Bronchial epithelial cell (primary cell): ENCODE measurements at regions not wholly inside any gene's neighbourhood (a gene's known extent, or its start where the extent isn't known, plus 50 kb on each side); places are given as distances from the start of the nearest gene placed in this dataset.

Experiments
- DNase-seq: peaks from one replicate; pipeline ENCODE4 v3.0.0-alpha.2; 2010; ENCODE audit warnings: low read depth
- FAIRE-seq: peaks from 2 replicates; lab custom pipeline; 2011; peaks lifted over from hg19 to GRCh38; lab: Jason Lieb, UNC
- H3K27me3 ChIP-seq: 2 replicates; pipeline ENCODE4 v1.5.1; 2011; ENCODE audit warnings: low read length; ENCODE audit not compliant: control insufficient read depth, insufficient read depth
- H3K36me3 ChIP-seq: 2 replicates; pipeline ENCODE4 v1.5.1; 2011; ENCODE audit warnings: low read length; ENCODE audit not compliant: control insufficient read depth, insufficient read depth
- H3K4me3 ChIP-seq: 2 replicates; pipeline ENCODE4 v1.5.1; 2011; ENCODE audit warnings: mild to moderate bottlenecking, low read depth, low read length, control low read depth
- TF ChIP-seq, protein P1 (sequence below): IDR thresholded peaks from 2 replicates; pipeline ENCODE4 v1.5.1; 2011; ENCODE audit warnings: mild to moderate bottlenecking, moderate library complexity, low read length, control low read depth, inconsistent platforms; ENCODE audit not compliant: insufficient read depth, severe bottlenecking

DNA sequence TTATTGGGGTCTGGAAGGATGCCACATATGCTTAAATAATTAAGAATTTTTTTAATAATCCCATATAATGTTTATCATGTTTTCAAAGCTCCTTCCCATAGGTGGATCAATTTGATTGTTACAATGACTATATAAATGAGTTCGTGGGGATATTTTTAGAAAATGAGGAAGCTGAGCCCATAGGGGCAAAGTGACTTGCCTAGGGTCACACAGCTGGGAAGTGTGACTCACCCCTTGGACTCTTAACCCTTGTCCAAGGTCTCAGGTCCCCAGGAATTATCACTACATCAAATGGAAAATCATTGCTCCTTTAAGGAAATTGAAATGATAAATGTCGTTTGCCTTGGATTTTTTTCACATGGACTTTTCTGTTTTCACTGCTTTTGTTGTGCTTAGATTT, 161.2 kb upstream of the RGMA start:
- FAIRE-seq = no peak

DNA sequence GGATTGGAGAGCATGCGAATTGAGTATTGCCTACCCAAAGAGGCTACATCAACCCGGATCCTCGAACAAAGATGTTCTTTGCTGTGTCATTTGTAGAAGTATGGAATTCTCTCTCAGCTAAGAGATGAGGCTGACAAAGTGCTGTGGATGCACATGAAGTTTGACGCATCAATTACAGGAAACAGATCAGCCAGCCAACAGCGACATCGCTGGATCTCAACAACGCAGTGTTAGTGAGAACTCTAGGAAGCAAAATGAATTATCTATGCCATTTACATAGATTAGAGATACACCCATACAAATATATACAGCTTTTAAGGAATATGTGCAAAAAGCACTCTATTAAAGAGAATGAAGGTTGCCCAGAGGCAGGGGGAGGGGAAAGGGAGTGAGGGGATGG, 160.6 kb upstream of the RGMA start:
- FAIRE-seq = no peak
- H3K4me3 ChIP-seq = no peak overlapping the region
- H3K27me3 ChIP-seq = no peaks in the 10 kb centered on the region
- TF ChIP-seq, protein P1, sequence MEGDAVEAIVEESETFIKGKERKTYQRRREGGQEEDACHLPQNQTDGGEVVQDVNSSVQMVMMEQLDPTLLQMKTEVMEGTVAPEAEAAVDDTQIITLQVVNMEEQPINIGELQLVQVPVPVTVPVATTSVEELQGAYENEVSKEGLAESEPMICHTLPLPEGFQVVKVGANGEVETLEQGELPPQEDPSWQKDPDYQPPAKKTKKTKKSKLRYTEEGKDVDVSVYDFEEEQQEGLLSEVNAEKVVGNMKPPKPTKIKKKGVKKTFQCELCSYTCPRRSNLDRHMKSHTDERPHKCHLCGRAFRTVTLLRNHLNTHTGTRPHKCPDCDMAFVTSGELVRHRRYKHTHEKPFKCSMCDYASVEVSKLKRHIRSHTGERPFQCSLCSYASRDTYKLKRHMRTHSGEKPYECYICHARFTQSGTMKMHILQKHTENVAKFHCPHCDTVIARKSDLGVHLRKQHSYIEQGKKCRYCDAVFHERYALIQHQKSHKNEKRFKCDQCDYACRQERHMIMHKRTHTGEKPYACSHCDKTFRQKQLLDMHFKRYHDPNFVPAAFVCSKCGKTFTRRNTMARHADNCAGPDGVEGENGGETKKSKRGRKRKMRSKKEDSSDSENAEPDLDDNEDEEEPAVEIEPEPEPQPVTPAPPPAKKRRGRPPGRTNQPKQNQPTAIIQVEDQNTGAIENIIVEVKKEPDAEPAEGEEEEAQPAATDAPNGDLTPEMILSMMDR = no peak
- no peaks in the 10 kb centered on the region for H3K36me3 ChIP-seq
- DNase-seq = no peak

More for the DNA sequence above, 161.2 kb upstream of the RGMA start:
- Histone ChIP-seq H3K4me3 (no peak overlapping the region), H3K27me3 (no peaks in the 10 kb centered on the region), H3K36me3 (no peaks in the 10 kb centered on the region)
- no peak for DNase-seq
- TF ChIP-seq, protein P1 = no peak

DNA sequence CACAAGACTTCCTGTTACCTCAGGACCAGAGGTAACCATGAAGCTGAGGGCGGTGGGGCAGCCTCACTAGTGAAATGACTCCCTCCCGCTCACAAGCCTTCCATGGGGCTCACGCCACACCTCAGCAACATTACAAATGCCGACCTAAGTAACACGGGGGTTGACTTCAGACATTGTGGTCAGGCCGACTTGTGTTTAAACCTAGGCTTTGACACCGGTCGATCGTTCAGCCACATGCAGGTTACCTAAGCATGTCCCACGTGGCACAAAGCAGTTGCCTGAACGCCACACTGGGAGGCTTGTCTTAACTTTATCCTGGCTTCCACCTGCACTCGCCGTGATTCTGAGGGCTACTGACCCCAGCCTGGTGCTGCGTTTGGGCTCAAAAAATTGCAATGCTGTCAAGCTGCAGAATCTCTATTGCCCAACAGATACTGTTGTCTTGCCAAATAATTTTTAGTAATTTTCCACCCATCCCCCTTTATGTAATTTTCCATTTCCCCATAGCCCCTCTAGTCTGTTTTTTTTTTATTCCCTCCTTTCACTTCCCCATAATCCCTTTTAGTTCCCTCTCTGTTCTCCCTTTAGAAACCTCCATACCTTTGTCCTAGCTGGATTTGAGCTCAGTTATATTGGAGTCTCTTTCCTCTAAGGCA, 158.6 kb upstream of the RGMA start:
- TF ChIP-seq, protein P1 = no peak
- DNase-seq (no peak), FAIRE-seq (peak; percentile 68)
- Histone ChIP-seq H3K4me3 (no peak overlapping the region), H3K36me3 (no peaks in the 10 kb centered on the region), H3K27me3 (no peaks in the 10 kb centered on the region)

DNA sequence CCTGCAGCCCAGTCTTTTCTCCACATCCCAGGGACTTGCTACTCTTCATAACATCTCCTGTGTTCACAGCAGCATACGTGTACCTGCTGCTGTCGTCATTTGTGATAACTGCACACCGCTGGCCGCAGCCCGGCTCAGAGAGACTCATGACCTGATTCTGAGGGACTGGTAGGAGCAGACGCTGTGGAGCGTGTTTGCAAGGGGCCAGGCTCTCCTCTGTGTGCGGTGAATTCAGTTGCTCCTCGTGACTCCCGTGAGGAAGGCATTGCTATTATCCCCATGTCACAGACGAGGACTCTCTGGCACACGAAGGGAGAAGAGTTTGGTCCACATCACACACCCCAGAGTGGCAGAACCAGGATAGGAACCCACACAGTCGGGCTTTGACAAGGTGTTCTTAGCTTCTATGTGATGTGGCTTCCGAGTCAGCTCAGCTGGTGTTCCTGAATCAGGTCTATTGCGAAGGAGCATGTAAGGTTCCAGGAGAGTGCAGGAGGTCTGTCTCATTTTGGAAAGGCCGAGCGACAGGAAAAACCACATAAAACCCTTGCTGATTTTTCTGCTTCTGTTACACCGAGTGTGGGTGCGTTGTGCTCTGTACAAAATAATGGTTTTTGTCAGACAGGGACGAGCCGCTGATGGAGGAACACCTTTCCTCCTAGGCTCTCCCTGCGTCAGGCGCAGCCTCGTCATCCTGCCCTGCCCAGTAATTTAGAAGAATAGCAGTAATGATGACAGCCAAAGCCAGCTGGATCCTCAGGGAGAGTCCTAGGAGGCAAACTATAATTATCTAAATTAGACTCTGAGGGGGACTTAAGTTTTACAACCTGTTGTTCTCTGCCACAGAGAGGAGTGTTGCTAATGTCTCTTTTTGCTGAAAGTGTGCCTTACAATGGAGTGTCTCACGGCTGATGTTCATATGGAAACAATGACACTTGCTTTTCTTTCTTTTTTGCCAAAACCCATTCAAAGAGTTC, 157.5 kb upstream of the RGMA start:
- DNase-seq = no peak
- no peak for FAIRE-seq

DNA sequence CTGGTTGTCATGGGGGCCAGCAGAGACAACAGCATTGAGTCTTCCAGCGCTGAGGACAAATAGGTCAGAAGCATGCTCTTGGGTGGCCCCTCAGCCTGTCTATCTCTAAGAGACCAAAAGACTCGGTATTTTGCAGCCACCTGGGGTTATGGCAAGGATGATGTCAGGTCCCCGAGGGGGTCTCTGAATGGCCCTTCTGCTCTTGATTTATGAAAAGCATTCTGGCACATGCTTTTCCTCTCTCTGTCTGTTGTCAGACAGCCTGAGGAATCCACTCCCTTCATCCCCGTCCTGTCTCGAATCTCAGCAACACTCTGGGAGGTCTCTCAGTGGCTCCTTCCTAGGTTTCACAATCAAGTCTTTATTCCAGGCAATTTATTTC, 156.6 kb upstream of the RGMA start:
- Histone ChIP-seq H3K36me3 (no peaks in the 10 kb centered on the region), H3K4me3 (no peak overlapping the region), H3K27me3 (no peaks in the 10 kb centered on the region)
- DNase-seq = no peak
- TF ChIP-seq, protein P1 = no peak
- no peak for FAIRE-seq

More for the DNA sequence above, 157.5 kb upstream of the RGMA start:
- no peak overlapping the region for H3K4me3 ChIP-seq
- TF ChIP-seq, protein P1 = no peak
- no peaks in the 10 kb centered on the region for H3K27me3 ChIP-seq
- H3K36me3 ChIP-seq = no peaks in the 10 kb centered on the region
